ENCODE measurements at regions not wholly inside any gene's neighbourhood (a gene's known extent, or its start where the extent isn't known, plus 50 kb on each side); places are given as distances from the start of the nearest gene placed in this dataset.
"Not testable (repeated sequence)": the region's sequence is repeated elsewhere in the genome, so short reads cannot be mapped to it uniquely, and the experiment has no call there.

DNA sequence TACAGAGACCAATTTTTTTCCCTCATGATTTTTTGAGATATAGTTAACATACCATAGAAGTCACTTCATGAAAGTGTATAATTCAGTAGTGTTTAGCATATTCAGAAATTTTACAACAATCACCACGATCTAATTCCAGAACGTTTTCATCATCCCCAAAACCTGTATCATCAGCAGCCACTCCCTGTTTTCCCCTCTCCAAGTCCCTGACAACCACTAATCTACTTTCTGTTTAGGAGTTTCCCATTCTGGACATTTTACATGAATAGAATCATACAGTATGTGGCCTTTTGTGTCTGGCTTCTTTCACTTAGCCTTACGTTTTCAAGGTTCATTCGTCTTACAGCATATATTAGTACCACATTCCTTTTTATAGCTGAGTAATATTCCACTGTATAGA is 204.2 kb upstream of the PLD5 start:
- DNase-seq, result no peak

DNA sequence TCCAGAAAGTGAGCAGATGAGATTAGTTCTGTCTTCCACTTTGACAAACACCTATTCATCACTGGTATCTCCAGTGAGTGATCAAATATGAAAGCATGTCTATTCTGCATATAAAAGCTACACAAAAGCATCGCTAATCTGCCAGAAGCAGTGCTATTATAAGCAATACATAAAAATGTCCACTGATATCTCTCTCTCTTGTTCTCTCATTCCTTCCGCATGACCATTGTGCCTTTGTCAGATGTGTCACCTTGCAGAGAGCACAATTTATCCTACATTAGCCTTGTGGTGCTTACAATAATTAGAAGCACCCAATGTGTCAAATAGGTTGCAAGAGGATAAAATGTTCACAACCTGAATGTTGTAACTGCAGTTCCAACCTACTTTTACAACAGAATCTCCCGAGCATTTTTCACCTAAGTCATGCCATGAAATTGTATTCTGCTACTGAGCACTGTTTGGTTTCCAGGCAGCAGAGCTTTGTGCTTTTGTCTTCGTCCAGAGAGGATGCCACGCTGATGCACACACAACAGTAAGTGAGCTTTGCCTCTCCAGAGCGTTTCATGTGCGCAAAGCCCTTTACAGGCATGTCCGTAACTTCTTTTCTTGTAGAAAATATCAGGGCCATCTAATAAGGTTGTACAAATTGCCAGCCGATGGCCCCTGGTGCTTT is 198.7 kb upstream of the PLD5 start:
- no peak for DNase-seq

DNA sequence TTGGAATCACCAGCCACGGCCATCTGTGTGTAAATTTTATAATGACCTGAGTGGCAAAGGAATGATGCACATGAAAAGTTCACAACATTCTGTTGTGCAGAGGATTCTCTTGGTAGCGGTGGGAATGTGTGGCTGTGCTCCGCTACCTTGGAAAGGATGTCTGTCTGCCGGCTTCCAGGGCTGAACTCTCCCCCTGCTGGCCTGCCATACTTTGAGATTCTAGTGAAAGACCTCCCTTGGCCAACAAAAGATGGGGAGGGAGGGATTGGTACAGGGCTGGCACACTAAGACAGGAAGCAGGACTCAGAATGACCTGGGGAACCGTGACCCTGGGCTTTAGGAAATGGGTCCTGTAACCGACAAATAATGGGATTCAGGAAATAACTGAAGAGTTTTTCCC is 194.5 kb upstream of the PLD5 start:
- no peak for DNase-seq

DNA sequence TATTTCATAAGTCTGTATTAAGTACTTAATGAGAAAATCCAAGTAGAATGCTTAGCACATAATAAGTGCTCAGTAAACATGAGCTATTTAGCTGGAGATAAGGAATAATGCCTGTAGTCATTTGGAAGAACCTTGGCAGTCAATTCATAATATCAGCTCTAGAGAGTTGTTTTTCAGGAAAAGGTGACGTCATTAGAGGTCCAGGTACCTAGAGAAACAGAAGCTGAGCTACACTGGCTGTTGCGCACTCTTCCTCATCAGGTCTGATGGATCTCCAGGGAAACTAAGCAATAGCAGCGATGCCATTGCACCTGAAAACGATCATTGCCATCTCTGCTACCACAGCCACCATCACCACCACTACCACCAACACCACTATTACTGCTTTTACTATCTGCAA is 187.8 kb upstream of the PLD5 start:
- no peak for DNase-seq

DNA sequence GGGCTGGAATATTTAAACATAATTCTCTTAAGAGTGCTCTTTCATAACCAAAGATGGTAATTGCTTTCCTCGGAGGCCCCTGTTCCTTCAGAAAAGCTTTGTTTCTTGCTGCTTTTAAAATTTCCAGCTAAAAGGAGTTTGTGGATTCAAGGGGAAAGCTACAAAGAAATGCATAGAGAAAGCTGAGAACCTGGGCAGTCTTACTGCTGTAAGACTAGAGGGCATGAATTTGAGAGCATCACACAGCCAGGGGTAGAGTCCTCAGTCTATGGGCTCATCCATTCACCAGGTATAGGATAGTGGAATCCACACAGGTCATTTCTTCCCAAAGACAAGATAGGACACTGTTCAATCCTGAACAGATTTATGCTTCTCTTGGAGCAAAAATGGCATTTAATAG is 186.3 kb upstream of the PLD5 start:
- DNase-seq, result no peak

DNA sequence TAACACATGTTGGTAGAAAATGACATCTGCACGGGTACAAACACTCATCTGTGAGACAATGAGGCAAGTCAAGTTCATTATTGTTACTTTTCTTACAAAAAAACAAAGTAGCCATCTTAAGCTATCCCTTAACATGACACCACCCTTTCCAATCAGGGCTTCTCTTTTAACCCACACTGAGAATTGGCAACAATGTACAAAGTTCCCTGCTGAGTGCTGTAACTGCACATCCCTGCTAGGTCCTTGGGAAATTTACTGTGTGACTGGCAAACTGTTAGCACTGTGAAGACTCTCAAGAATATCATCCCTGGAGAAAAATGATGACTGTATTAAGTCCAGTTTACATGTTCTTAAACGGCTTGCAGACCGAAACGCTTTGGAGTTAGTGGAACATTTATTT is 185.8 kb upstream of the PLD5 start:
- DNase-seq, result no peak

DNA sequence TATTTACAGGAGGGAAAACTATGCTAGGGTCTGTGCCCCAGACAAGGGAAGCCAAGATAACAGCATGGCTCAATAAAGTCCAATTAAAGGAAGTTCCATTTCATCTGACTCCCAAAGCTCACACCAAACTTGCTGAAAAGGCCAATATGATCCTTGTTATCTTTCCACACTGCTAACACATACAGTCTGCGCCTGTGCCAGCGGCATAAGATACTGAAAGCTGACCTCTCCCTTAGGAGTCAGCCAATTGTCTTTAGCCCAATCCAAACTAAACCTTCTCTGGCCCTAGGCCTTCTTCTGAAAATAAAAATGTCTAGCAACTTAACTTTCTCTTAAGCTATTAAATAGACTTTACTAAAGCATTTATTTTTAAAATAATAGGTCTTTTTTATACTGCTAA is 179.0 kb upstream of the PLD5 start:
- no peak for DNase-seq

DNA sequence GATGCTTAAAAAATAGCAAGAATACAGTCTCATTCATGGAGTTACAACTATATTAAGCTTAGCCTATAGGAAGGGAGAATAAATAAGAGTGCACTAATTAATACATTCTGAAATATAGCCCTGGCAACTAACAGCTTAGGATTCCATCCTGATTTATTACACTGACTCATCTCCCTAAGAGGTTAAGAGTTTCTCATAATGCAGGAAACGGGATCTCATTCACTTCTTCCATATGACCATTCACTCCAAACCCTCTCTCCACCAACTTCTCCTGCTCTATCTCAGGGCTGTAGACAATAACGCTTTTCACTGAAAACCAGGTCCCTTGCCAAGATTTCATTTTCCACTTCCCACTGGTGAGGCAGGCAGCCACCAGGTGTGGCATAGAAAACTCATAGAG is 168.5 kb upstream of the PLD5 start:
- DNase-seq, result no peak

DNA sequence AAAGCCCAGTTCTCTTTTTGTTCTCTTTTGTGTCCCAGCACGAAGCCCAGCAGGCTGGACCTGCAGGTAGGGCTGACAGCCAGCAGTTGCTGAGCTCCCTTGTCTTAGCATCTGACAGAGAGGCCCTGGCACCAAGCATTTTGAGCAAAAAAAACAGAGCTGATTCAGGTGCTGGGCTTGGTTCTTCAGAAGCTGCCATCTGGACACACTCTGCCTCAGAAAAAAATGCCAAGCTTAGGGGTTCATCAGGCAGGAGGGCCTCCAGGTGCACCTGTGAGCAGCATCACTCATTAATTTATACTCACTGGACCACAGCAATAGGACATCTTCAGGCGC is 167.1 kb upstream of the PLD5 start:
- DNase-seq, result no peak

DNA sequence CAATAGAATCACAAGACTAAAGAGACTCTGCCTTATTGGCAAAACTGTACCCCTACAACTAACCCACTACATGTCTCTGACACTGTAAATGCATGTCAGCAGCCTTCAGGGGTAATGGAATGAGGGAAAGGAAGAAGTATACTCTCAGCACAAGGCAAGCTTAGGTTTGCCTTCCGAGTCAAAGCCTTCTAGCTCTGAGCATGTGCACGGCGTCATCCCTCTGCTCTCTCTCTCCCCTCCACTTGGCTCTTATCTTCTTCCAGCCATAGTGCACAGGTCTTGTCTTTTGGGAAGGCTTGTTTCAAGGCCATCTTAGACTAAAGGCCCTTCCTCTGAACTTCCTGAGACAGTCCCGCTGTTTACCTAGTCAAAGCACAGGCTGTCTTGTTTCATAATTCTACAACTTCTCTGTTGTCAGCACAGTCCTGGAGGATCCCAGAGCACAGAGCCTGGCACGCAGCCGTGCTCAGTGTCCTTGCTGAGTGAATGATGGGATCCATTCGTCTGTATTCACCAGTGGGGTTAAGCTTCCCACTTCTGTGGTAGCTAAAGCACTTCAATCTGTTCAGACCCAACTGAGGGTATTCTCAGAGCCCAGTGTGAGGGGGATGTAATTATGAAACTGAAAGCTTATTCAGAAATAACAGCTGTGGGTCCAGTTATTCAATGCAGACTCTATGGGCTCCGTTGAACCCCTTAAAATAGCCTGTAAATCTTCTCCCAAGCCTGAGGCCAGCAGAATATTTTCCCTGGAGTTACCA is 166.5 kb upstream of the PLD5 start:
- DNase-seq, result no peak

DNA sequence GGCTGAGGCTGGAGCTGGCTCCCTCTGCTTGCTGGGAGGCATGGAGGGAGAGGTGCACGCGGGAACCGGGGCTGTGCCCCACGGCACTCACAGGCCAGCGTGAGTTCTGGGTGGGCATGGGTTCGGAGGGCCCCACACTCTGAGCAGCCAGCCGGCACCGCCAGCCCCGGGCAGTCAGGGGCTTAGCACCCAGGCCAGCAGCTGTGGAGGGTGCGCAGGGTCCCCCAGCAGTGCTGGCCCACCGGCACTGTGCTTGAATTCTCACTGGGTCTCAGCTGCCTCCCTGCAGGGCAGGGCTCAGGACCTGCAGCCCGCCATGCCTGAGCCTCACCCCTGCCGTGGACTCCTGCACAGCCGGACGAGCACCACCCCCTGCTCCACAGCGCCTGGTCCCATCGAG is 164.9 kb upstream of the PLD5 start:
- no peak for DNase-seq

DNA sequence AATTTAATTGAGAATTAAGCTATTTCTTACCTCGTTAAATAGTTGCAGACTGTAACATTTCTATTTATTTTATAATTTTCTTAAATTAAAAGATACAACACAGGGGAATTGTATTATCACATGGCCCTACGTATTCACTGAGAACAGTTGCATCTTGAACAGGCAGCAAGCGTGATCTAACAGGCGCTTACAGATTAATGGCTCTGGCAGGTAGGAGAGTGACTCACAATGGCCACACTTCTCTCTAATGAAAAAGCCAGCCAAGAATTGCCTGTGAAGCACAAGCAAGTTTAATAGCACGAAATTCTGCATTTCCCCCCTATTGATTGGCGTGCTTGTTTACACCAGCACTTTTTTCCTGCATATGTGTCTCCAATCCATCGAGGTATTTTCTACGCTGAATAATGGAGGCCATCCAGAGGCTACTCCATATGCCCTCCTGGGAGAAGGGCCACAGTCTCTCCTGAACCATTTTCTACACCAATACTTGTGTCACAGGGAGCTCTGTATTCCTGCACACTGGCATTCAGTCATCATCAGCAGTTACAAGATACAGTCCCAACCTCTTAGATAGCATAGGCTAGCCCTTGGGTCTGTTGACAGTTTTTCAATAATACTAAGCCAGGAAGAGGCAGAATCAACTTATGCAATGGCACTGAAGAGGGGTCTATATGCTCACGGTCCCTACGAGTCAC is 150.6 kb upstream of the PLD5 start:
- no peak for DNase-seq

DNA sequence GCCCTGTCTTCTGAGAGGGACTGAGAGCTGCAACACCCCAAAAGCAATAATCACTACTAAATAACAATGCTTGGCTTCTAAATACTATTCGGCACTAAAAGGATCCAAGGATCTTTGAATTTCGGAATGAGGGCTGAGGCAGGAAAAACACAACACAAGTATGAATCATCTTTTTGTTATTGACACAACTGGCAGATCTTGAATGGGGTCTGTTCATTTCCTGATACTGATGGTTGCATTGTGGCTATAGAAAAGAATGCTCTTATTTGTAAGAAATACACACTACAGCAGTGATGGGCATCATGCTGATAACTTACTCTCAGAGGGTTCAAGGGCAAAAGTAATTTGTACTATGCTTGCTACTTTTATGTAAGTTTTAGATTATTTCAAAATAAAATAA is 149.2 kb upstream of the PLD5 start:
- DNase-seq, result no peak

DNA sequence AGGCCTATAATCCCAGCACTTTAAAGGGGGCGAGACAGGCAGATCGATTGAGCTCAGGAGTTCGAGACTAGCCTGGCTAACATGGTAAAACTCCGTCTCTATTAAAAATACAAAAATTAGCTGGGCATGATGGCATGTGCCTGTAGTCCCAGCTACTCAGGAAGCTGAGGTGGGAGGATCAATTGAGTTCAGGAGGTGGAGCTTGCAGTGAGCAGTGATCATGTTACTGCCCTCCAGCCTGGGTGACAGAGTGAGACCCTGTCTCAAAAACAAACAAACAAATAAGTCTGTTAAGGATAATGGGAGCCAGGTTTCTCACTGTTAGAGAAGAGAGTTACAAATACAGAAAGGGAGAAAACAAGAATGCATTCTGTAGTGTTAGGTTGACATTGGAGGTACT is 148.7 kb upstream of the PLD5 start:
- not testable (repeated sequence) for DNase-seq

DNA sequence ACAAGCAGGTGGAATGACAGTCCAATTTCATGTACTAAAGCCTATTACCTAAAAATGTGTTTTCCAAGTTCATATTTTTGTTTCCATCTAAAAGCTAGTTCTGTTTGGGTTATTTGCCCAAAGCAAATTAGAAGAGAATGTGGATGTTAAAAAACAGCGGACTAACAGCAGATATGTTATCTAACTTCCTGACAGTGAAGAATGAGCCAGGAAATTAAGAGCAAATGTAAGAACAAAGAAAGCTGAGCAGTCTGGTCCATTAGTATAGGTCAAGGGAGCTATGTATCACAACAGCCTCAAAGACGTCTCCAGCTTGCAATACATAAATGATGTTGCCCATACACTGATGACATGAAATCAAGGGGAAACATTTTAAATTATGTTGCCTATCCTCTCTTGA is 145.5 kb upstream of the PLD5 start:
- DNase-seq, result no peak

DNA sequence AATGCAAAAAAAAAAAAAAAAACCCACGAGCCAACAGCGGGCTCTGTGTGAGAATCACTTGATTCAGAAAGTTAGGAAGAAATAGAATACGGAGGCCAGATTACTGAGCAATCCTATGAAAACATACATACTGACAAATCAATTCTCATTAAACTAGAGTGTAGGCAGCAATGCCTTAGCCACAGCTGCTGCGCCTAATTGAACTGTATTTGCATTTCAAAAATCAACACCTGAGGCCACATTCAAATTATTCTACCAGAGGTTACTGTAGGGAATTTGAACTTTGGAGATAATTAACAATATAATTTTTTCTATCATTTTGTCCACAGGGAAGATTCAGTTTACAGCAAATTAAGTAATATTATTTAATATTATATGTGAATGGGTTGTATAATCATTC is 138.4 kb upstream of the PLD5 start:
- no peak for DNase-seq

DNA sequence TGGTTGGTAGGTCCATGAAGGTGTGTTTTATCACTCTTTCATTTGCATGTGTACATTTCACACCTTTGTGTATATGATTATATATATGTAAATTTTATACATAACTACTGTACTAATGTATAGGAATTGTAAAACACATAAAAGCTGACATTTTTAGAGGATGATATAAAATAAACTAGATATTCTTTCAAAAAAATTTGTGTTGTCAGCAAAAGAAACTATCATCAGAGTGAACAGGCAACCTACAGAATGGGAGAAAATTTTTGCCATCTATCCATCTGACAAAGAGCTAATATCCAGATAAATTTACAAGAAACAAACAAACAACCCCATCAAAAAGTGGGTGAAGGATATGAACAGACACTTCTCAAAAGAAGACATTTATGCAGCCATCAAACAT is 129.3 kb upstream of the PLD5 start:
- not testable (repeated sequence) for DNase-seq

DNA sequence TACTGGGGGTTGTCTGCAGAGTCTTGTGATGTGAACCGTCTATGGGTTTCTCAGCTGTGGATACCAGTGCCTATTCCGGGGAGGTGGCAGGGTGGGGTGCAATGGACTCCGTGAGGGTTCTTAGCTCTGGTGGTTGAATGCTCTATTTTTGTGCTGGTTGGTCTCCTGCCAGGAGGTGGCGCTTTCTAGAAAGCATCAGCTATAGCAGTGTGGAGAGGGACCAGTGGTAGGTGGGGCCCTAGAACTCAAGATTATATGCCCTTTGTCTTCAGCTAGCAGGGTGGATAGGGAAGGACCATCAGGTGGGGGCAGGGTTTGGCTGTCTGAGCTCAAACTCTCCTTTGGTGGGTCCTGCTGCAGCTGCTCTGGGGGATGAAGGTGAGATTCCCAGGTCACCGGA is 127.3 kb upstream of the PLD5 start:
- no peak for DNase-seq

DNA sequence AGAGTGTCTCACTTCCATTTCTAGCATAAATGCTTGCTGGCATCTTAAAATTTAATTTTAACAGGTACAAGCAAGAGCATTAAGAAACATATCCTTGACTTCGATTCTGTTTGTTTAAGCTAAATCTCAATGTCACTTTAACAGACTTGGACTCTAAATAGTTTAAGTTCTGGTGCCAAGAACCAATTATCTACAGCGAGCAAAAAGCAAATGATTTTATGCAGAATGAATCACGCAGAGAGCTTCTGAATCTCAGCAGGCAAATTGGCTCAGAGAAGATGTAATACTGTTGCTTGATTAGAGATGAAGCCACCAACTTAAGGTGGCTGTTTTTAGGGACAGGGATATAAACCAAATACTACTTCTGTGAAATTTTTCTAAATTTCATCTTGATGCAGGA is 117.0 kb upstream of the PLD5 start:
- DNase-seq, result no peak

DNA sequence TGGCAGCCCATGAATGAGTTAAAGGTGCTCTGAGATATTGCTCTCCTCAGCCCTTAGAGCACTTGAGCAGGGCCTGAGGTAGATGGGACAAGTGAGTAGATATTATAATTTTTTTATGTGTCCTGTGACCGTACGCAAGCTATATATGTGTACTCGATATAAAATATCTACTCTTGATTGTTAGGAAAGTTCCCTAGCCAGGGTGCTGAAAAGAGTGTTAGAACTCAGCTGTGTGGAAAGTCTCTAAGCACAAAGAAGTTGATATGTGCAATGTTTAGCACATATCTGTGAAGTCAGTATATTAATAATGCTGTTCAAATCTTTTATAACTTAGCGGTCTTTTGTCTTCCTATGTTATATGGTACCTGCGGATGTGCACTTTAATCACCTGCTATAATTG is 114.6 kb upstream of the PLD5 start:
- DNase-seq, result no peak

DNA sequence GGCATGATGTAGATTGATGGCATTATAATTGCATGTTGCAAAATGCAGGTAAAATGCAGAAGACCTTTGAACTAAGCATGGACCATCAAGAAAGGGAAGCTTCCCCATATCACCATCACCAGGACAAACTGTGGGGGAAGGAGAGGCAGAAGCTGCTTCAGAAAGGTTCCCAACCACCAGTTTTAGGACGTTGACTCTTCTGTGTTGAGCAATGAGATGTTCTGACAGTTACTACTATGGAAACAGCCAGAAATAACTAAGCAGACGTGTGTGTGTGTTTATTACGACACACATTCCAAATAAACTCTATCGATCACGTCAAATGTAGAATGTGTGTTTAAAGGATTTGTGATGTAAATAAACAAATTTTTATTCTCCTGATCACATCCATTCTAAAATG is 110.2 kb upstream of the PLD5 start:
- no peak for DNase-seq

DNA sequence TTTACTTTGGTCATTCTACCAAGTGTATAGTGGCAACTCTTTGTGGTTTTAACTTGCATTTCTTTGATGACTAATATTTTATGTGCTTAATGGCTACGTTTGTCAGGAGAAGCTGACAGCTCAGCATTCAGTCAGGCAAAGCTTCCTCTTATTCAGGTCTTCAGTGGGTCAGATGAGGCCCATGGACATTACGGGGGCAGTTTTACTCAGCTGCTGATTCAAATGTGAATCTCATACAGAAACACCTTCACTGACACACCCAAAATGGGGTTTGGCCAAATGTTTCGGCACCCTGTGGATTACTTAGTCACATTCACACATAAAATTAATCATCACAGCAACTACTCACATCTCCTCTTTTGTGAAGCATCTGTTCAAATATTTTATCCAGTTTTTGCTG is 104.9 kb upstream of the PLD5 start:
- DNase-seq, result no peak

DNA sequence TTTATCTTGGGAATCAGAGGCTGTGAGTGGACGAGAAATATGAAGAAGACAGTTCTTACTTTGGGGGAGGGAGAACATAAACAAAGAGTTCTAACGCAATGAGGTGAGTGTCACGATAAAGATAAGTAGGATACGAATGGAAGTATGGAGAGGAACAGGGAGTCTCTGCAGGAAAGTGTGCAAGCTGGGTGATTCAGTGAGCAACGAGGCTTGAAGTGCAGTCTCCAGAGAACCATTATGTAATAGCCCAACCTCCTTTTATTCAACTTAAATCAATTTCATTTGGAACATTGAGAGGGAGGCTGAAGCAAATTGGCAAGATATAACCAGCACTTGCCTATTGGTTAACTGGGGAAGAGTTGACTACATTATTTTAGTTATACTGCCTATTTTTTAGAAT is 99.3 kb upstream of the PLD5 start:
- no peak for DNase-seq

DNA sequence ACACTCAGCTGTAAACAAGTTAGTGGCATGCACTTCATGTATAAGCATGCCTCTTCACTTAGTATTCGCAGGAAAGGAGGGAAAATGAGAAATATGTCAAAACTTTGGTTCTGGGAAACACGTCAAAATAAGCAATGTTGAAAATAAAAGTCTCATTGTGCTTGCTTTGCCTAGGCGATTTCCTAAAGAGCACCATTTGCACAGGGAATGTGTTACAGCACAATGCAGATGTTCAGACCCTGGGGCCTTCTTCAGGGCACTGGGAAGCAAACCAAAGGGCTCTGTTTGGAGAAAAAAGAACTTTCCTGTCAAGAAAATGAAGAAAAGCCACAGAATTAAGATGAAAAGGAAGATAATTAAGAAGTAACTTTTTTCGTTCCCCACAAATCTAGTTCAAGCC is 98.6 kb upstream of the PLD5 start:
- DNase-seq, result no peak

Data from activated CD4-positive, alpha-beta T cell treated with anti-CD3 and anti-CD28 coated beads, Interleukin-2, amount 50 U/mL, for 4 hours (primary cell).